ENCODE measurements at regions not wholly inside any gene's neighbourhood (a gene's known extent, or its start where the extent isn't known, plus 50 kb on each side); places are given as distances from the start of the nearest gene placed in this dataset.

GRCh38 chr5:23579566-23579965, 72.2 kb downstream of the PRDM9 start:
- DNase-seq (ENCODE audit: low read depth): no peak

- no peak for DNase-seq (ENCODE audit: low read depth)
These were observed 75.7 kb downstream of the PRDM9 start for GRCh38 chr5:23583081-23583480.

GRCh38 chr5:23588841-23589326, 81.5 kb downstream of the PRDM9 start:
- DNase-seq (ENCODE audit: low read depth): no peak

- no peak for DNase-seq (ENCODE audit: low read depth)
These were observed 83.8 kb downstream of the PRDM9 start for GRCh38 chr5:23591250-23591649.

GRCh38 chr5:23606927-23607326, 99.5 kb downstream of the PRDM9 start:
- DNase-seq (ENCODE audit: low read depth): no peak

GRCh38 chr5:23612701-23613100, 105.3 kb downstream of the PRDM9 start:
- no peak for DNase-seq (ENCODE audit: low read depth)

GRCh38 chr5:23613566-23613965, 106.2 kb downstream of the PRDM9 start:
- DNase-seq (ENCODE audit: low read depth): no peak

GRCh38 chr5:23614422-23614821, 107.0 kb downstream of the PRDM9 start:
- DNase-seq (ENCODE audit: low read depth): no peak

GRCh38 chr5:23626961-23627360, 119.6 kb downstream of the PRDM9 start:
- DNase-seq (ENCODE audit: low read depth): no peak

GRCh38 chr5:23627976-23628375, 120.6 kb downstream of the PRDM9 start:
- no peak for DNase-seq (ENCODE audit: low read depth)

GRCh38 chr5:23629396-23629795, 122.0 kb downstream of the PRDM9 start:
- no peak for DNase-seq (ENCODE audit: low read depth)

- no peak for DNase-seq (ENCODE audit: low read depth)
These were observed 124.1 kb downstream of the PRDM9 start for GRCh38 chr5:23631302-23632045.

- no peak for DNase-seq (ENCODE audit: low read depth)
These were observed 128.5 kb downstream of the PRDM9 start for GRCh38 chr5:23635938-23636337.

GRCh38 chr5:23639326-23639725, 131.9 kb downstream of the PRDM9 start:
- no peak for DNase-seq (ENCODE audit: low read depth)

GRCh38 chr5:23648656-23649055, 141.2 kb downstream of the PRDM9 start:
- no peak for DNase-seq (ENCODE audit: low read depth)

GRCh38 chr5:23649594-23649993, 142.2 kb downstream of the PRDM9 start:
- no peak for DNase-seq (ENCODE audit: low read depth)

GRCh38 chr5:23655674-23656073, 148.3 kb downstream of the PRDM9 start:
- DNase-seq (ENCODE audit: low read depth): no peak

GRCh38 chr5:23675456-23675855, 168.0 kb downstream of the PRDM9 start:
- no peak for DNase-seq (ENCODE audit: low read depth)

- no peak for DNase-seq (ENCODE audit: low read depth)
These were observed 170.6 kb downstream of the PRDM9 start for GRCh38 chr5:23677996-23678395.

GRCh38 chr5:23684103-23684502, 176.7 kb downstream of the PRDM9 start:
- DNase-seq (ENCODE audit: low read depth): no peak

GRCh38 chr5:23703940-23704855, 196.8 kb downstream of the PRDM9 start:
- DNase-seq (ENCODE audit: low read depth): no peak

- DNase-seq (ENCODE audit: low read depth): no peak
These were observed 210.1 kb downstream of the PRDM9 start for GRCh38 chr5:23717486-23717885.

- DNase-seq (ENCODE audit: low read depth): no peak
These were observed 211.2 kb downstream of the PRDM9 start for GRCh38 chr5:23718564-23718963.
